Coronary artery (tissue), 2 donors: ENCODE measurements at regions not wholly inside any gene's neighbourhood (a gene's known extent, or its start where the extent isn't known, plus 50 kb on each side); places are given as distances from the start of the nearest gene placed in this dataset.

Experiments used
- DNase-seq: peaks from one replicate; pipeline ENCODE4 v3.0.0-alpha.2; 2017; ENCODE audit warnings: low spot score
- H3K27ac ChIP-seq, 2 donors: fragments of 200-600 bp; sonication (generic); one replicate each; pipeline ENCODE4 v1.5.1; 2016 to 2019
- H3K4me3 ChIP-seq: fragments of 200-600 bp; sonication (generic); 2 replicates; pipeline ENCODE4 v1.5.1; 2016; ENCODE audit warnings: mild to moderate bottlenecking, moderate library complexity
- TF ChIP-seq, protein P1 (sequence below): fragments of 200-600 bp; sonication (generic); IDR thresholded peaks from one replicate; pipeline ENCODE4 v1.5.1; 2019; ENCODE audit warnings: antibody characterized with exemption

DNA sequence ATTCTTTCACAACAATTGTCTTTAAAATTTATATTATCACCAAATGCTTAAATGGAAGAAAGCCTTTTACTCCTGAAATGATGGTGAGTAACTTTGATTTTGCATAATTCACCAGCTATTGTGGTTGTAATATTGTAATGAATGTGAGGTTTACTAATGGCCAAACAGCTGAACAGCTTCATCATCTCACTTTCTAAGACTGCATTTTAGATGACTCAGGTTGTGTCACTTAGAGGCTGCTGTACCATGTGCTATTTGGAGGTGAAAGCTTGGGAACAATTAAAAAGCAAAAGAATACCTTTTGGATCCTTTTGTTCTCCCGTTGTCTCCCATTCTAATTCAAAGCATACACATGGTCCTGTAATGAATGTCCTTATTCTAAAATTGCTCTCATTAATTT is 604.0 kb upstream of the PFKP start:
- DNase-seq, result no peak
- TF ChIP-seq, protein P1, sequence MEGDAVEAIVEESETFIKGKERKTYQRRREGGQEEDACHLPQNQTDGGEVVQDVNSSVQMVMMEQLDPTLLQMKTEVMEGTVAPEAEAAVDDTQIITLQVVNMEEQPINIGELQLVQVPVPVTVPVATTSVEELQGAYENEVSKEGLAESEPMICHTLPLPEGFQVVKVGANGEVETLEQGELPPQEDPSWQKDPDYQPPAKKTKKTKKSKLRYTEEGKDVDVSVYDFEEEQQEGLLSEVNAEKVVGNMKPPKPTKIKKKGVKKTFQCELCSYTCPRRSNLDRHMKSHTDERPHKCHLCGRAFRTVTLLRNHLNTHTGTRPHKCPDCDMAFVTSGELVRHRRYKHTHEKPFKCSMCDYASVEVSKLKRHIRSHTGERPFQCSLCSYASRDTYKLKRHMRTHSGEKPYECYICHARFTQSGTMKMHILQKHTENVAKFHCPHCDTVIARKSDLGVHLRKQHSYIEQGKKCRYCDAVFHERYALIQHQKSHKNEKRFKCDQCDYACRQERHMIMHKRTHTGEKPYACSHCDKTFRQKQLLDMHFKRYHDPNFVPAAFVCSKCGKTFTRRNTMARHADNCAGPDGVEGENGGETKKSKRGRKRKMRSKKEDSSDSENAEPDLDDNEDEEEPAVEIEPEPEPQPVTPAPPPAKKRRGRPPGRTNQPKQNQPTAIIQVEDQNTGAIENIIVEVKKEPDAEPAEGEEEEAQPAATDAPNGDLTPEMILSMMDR, result no peak
- Histone ChIP-seq H3K4me3 (no peak overlapping the region), H3K27ac (no peak overlapping the region)

DNA sequence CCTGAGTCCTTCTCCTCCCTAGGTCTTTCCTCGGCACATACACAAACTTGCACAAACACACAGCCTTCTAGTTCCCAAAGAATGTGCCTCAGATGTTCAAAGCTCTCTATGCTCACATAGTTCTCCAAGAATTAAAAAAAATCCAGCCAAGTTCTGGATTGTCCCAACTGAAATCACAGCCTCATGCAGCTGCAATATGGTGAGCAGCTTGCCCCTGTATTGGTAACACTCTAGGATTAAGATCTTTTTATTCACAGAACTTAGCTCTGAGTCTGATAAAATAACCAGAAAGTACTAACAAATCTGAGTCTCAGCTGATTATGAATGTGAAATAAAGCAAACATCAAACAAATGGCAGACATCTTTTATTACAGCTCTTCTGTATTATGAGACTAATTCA is 604.8 kb upstream of the PFKP start:
- TF ChIP-seq, protein P1, result no peak
- Histone ChIP-seq H3K4me3 (no peak overlapping the region), H3K27ac (no peak overlapping the region)
- DNase-seq, result no peak

DNA sequence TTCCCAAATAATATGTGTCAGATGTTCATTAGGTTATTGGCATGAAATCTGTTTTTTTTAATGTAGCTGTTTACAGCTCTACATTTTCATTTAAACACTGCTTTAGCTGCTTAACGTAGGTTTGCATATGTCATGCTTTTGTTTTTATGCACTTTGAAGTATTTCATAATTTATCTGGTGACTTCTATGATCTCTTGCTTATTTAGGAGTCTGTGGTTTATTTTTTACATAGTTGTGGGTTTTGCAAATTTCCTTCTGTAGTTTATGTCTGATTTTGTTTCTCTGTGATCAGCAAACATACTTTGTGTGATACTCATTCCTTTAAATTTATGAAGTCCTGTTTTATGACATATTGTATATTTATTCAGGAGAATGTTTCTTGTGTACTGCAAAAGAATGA is 606.5 kb upstream of the PFKP start:
- Histone ChIP-seq H3K4me3 (no peak overlapping the region), H3K27ac (no peak overlapping the region)
- no peak for DNase-seq
- TF ChIP-seq, protein P1, result no peak

DNA sequence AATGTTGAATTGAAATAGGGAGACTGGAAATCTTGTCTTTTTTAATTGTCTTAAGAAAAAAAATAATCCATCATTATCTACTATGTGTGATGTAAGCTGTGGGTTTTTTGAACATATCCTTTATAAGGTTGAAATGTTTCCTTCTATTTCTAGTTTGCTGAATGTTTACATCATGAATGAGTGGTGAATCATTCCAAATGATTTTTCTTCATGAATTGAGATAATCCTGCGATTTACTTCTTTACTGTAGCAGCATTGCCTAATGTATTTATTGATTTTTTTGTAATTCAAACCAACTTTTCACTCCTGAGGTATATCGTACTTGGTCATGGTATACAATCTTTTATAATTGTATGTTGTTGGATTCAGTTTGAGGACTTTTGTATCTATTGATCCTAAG is 607.6 kb upstream of the PFKP start:
- H3K4me3 ChIP-seq, result no peak overlapping the region
- TF ChIP-seq, protein P1, result no peak
- no peak for DNase-seq
- no peak overlapping the region for H3K27ac ChIP-seq

DNA sequence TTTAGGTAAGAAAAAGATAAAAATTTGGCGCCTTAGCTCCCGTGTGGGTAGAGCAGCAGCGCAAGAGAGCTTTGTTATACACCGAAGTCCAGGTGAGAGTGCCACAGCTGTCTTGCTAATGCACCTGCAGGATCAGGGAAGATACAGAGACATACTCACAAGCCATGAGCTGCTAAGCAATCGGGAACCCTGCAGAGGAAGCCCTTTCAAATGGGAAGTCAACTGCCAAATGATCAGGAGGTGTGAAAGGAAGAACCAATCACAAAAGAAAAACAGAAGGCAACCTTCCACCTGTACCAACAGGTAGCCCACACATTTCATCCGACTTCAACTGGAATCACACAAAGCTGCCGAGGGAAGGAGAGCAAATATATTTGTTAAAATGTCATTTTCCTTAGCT is 610.5 kb upstream of the PFKP start:
- TF ChIP-seq, protein P1, result no peak
- DNase-seq, result no peak
- no peak overlapping the region for H3K4me3 ChIP-seq
- no peak overlapping the region for H3K27ac ChIP-seq

DNA sequence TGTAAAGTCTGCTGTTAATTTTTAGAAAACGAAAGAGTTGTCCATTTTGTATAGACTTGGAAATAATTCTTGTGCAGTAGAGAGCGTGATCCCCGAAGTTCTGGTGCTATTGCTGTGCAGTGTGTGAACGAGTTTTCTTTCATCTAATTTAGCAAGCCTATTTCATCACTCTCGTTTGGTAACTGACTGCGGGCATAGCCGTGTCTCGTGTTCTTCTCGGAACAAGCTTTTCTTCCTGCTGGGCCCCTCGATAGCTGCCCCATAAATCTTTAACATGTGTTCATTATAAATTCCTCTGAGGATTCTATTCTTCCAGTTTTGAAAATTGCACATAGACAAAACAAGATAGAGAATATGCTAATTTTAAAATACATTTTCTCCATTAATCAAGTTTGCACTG is 622.0 kb upstream of the PFKP start:
- TF ChIP-seq, protein P1, result no peak
- Histone ChIP-seq H3K4me3 (no peak overlapping the region), H3K27ac (no peak overlapping the region)
- DNase-seq, result no peak

DNA sequence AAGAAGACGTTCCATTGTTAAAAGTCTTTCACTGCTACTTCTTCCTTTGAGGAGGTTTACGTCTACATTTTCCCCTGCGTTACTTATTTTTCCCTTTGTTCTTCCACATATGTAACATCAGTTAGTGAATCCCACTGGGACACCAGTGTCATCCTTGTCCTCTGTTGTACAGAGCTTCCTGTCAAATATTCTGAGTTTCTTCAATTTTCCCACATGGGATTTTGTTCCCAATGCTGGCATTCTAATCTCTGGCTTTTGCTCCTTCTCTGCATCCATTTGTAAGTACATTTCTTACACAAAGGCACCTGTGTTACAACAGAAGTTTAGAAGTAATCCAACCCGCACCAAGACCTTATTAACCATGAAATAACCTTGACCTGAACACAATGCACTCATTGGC is 627.4 kb upstream of the PFKP start:
- Histone ChIP-seq H3K4me3 (no peak overlapping the region), H3K27ac (no peak overlapping the region)
- TF ChIP-seq, protein P1, result no peak
- DNase-seq, result no peak
